SK-N-SH (cell line): ENCODE measurements at regions not wholly inside any gene's neighbourhood (a gene's known extent, or its start where the extent isn't known, plus 50 kb on each side); places are given as distances from the start of the nearest gene placed in this dataset.

Experiments used
- CTCF ChIA-PET: fragments of 300-600, 350-600 bp; formaldehyde crosslinking; extraction: SDS; loops from one replicate; lab custom pipeline; 2021; lab: Yijun Ruan, JAX
- POLR2A ChIA-PET: fragments of 350-600 bp; sonication (Branson Sonifier 250); formaldehyde crosslinking; extraction: SDS; loops from one replicate; lab custom pipeline; 2020; ENCODE audit warnings: antibody characterized with exemption, inconsistent platforms; lab: Yijun Ruan, JAX
- DNase-seq: peaks from one replicate; pipeline ENCODE4 v3.0.0; 2012
- H2AFZ ChIP-seq: fragments of 200-600 bp; sonication (generic); 2 replicates; pipeline ENCODE4 v1.8.1; 2016; ENCODE audit warnings: antibody characterized with exemption, mild to moderate bottlenecking, low read depth
- H3F3A ChIP-seq: fragments of 200-600 bp; sonication (generic); replicated peaks from 2 replicates; pipeline ENCODE3; 2016; ENCODE audit warnings: antibody characterized with exemption, mild to moderate bottlenecking; ENCODE audit not compliant: insufficient read depth
- H3K27ac ChIP-seq, 2 experiments: fragments of 200-500 bp in 1 of 2; fragments of 200-600 bp in 1 of 2; sonication (Bioruptor generic) in 1 of 2; sonication (generic), shearing (Covaris generic) in 1 of 2; 2 replicates each; pipeline versions ENCODE4 v1.5.1 to v1.6.1; 2014 to 2016; ENCODE audit warnings: low read depth in 2 of 2, inconsistent platforms in 1 of 2, low read length in 1 of 2, mild to moderate bottlenecking in 1 of 2, mixed read lengths in 1 of 2
- H3K27me3 ChIP-seq: fragments of 200-600 bp; sonication (generic), shearing (Covaris generic); 2 replicates; pipeline ENCODE4 v1.6.1; 2016; ENCODE audit warnings: mixed run types; ENCODE audit not compliant: insufficient read depth
- H3K36me3 ChIP-seq, 2 experiments: fragments of 200-500 bp in 1 of 2; fragments of 200-600 bp in 1 of 2; sonication (Bioruptor generic) in 1 of 2; sonication (generic) in 1 of 2; replicated peaks in 1 of 2; 2 replicates each; pipeline versions ENCODE3 to v1.5.1; 2014 to 2016; ENCODE audit warnings: low read length in 1 of 2, mild to moderate bottlenecking in 1 of 2; ENCODE audit not compliant: insufficient read depth in 2 of 2, control insufficient read depth in 1 of 2
- H3K4me1 ChIP-seq, 2 experiments: fragments of 200-500 bp in 1 of 2; fragments of 200-600 bp in 1 of 2; sonication (Bioruptor generic) in 1 of 2; sonication (generic), shearing (Covaris generic) in 1 of 2; 2 replicates each; pipeline versions ENCODE4 v1.5.1 to v1.6.1; 2014 to 2016; ENCODE audit warnings: low read depth in 1 of 2, low read length in 1 of 2, mixed run types in 1 of 2; ENCODE audit not compliant: insufficient read depth in 2 of 2, control insufficient read depth in 1 of 2
- H3K4me2 ChIP-seq: fragments of 200-600 bp; sonication (generic), shearing (Covaris generic); 2 replicates; pipeline ENCODE4 v1.6.1; 2017; ENCODE audit warnings: mixed run types
- H3K4me3 ChIP-seq, 2 experiments: fragments of 200-500 bp in 1 of 2; fragments of 200-600 bp in 1 of 2; sonication (Bioruptor generic) in 1 of 2; sonication (generic), shearing (Covaris generic) in 1 of 2; 2 replicates each; pipeline versions ENCODE4 v1.5.1 to v1.8.1; 2014 to 2016; ENCODE audit warnings: low read depth in 2 of 2, inconsistent platforms in 1 of 2, low read length in 1 of 2, mild to moderate bottlenecking in 1 of 2, mixed read lengths in 1 of 2, moderate library complexity in 1 of 2
- H3K79me2 ChIP-seq: fragments of 200-600 bp; sonication (generic); 2 replicates; pipeline ENCODE4 v1.8.1; 2017; ENCODE audit warnings: mild to moderate bottlenecking; ENCODE audit not compliant: insufficient read depth
- H3K9ac ChIP-seq: fragments of 200-600 bp; sonication (generic); 2 replicates; pipeline ENCODE4 v1.6.1; 2017; ENCODE audit warnings: mixed run types
- H3K9me2 ChIP-seq: fragments of 200-600 bp; sonication (generic); 2 replicates; pipeline ENCODE4 v1.6.1; 2017; ENCODE audit warnings: mixed run types
- H3K9me3 ChIP-seq: fragments of 200-600 bp; sonication (generic); 2 replicates; pipeline ENCODE4 v1.6.1; 2017; ENCODE audit warnings: mixed run types, mild to moderate bottlenecking, moderate library complexity
- H4K20me1 ChIP-seq: fragments of 200-600 bp; sonication (generic); 2 replicates; pipeline ENCODE4 v1.6.1; 2017; ENCODE audit warnings: mild to moderate bottlenecking, mixed run types; ENCODE audit not compliant: insufficient read depth
- CTCF ChIP-seq: fragments of 200-600 bp; sonication (generic); IDR thresholded peaks from 2 replicates; pipeline ENCODE4 v1.6.1; 2017; ENCODE audit warnings: antibody characterized with exemption, mild to moderate bottlenecking, moderate library complexity
- IRF3 ChIP-seq: fragments of 150-350 bp; IDR thresholded peaks from 2 replicates; pipeline ENCODE4 v1.6.1; 2016; ENCODE audit warnings: mild to moderate bottlenecking, low read depth, low read length
- NFIC ChIP-seq: IDR thresholded peaks from 2 replicates; pipeline ENCODE4 v1.4.0; 2012; ENCODE audit warnings: borderline replicate concordance
- NRF1 ChIP-seq: IDR thresholded peaks from 2 replicates; pipeline ENCODE4 v1.6.1; 2012; ENCODE audit warnings: low read depth, mild to moderate bottlenecking, low read length
- PBX3 ChIP-seq: IDR thresholded peaks from 2 replicates; pipeline ENCODE4; 2012
- RAD21 ChIP-seq: IDR thresholded peaks from 2 replicates; pipeline ENCODE4 v1.6.1; 2012; ENCODE audit warnings: mild to moderate bottlenecking, low read length
- RCOR1 ChIP-seq: fragments of 150-350 bp; IDR thresholded peaks from 2 replicates; pipeline ENCODE4 v1.6.1; 2017; ENCODE audit warnings: antibody characterized with exemption, low read length
- REST ChIP-seq: IDR thresholded peaks from 2 replicates; pipeline ENCODE4 v1.6.1; 2012; ENCODE audit warnings: mild to moderate bottlenecking, low read depth, low read length, moderate library complexity
- SMC3 ChIP-seq: IDR thresholded peaks from 2 replicates; pipeline ENCODE4 v1.6.1; 2012; ENCODE audit warnings: low read depth, low read length, improper control_type of control experiment
- TAF1 ChIP-seq: IDR thresholded peaks from 2 replicates; pipeline ENCODE4 v1.6.1; 2012; ENCODE audit warnings: low read depth, mild to moderate bottlenecking, low read length, moderate library complexity, borderline replicate concordance
- USF1 ChIP-seq: IDR thresholded peaks from 2 replicates; pipeline ENCODE4 v1.4.0; 2012; ENCODE audit warnings: low read depth, borderline replicate concordance
- USF2 ChIP-seq: fragments of 150-350 bp; IDR thresholded peaks from 2 replicates; pipeline ENCODE4 v1.6.1; 2017; ENCODE audit warnings: antibody characterized with exemption, low read length, low read depth, borderline replicate concordance
- YY1 ChIP-seq: IDR thresholded peaks from 2 replicates; pipeline ENCODE4 v1.4.0; 2012; ENCODE audit warnings: low read depth, mild to moderate bottlenecking
- WGBS: methylation state at CpG from one replicate; pipeline ENCODE4 v1.1.6; 2017; ENCODE audit warnings: low lambda C conversion rate; 5-methylcytosine and 5-hydroxymethylcytosine counted together

GRCh38 chr2:241942416-241943208, 73.1 kb downstream of the RTP5 start (continued):
- TF ChIP-seq REST (no peak), USF2 (no peak)

- no peaks in the 10 kb centered on the region for H3F3A ChIP-seq
- H4K20me1 ChIP-seq, result no peaks in the 10 kb centered on the region
- POLR2A ChIA-PET, result no interaction called here
- DNase-seq, result no peak
- no peaks in the 10 kb centered on the region for H3K79me2 ChIP-seq
- H3K27ac ChIP-seq, result no peak overlapping the region
- no peak overlapping the region for H2AFZ ChIP-seq
- no peak overlapping the region for H3K4me3 ChIP-seq
- H3K9me2 ChIP-seq, result no peaks in the 10 kb centered on the region
- 59% methylated on average over 12 of the region's 15 CpGs for WGBS
- H3K9me3 ChIP-seq, result no peaks in the 10 kb centered on the region
- no peak overlapping the region for H3K4me2 ChIP-seq
- H3K4me1 ChIP-seq, result peaks cover 0 to 11% of the 10 kb centered on the region in 2 experiments; a peak in 1 of 4 replicates
- no peak overlapping the region for H3K9ac ChIP-seq
- no peaks in the 10 kb centered on the region for H3K36me3 ChIP-seq
- CTCF ChIA-PET, result interaction anchor here (1.0 to 3.7 kb wide), 2 partner anchors 8 to 11 kb away, joined by 3 to 16 read pairs; no protein-coding TSS in a partner anchor
- H3K27me3 ChIP-seq, result no peaks in the 10 kb centered on the region
- TF ChIP-seq USF1, result no peak
- TF ChIP-seq YY1, result no peak
- TF ChIP-seq NFIC, result no peak
- no peak for TF ChIP-seq TAF1
- no peak for TF ChIP-seq CTCF
- no peak for TF ChIP-seq SMC3
- no peak for TF ChIP-seq NRF1
- TF ChIP-seq RAD21, result no peak
- TF ChIP-seq IRF3, result no peak
- TF ChIP-seq PBX3, result no peak
- no peak for TF ChIP-seq REST
- TF ChIP-seq RCOR1, result no peak
Observed at GRCh38 chr2:241943209-241943850, 73.8 kb downstream of the RTP5 start.
